ENCODE measurements at regions not wholly inside any gene's neighbourhood (a gene's known extent, or its start where the extent isn't known, plus 50 kb on each side); places are given as distances from the start of the nearest gene placed in this dataset.

- no peaks in the 10 kb centered on the region for H3K9me3 ChIP-seq (ENCODE audit: control insufficient read depth, insufficient read depth, low read length)
- no peaks in the 10 kb centered on the region for H3K27me3 ChIP-seq (ENCODE audit: control insufficient read depth, insufficient read depth, low read length)
- no peaks in the 10 kb centered on the region for H3K36me3 ChIP-seq (ENCODE audit: control insufficient read depth, insufficient read depth, low read length)
- no peaks in the 10 kb centered on the region for H3K4me1 ChIP-seq (ENCODE audit: control insufficient read depth, insufficient read depth, low read length)
- H3K9ac ChIP-seq (ENCODE audit: low read depth, low read length), result no peak overlapping the region
- no peak overlapping the region for H3K4me3 ChIP-seq (ENCODE audit: low read depth, low read length)
Observed at GRCh38 chr2:57937456-57937855, 109.2 kb upstream of the VRK2 start.

- H3K4me3 ChIP-seq (ENCODE audit: low read depth, low read length), result no peak overlapping the region
- no peaks in the 10 kb centered on the region for H3K27me3 ChIP-seq (ENCODE audit: control insufficient read depth, insufficient read depth, low read length)
- no peak overlapping the region for H3K9ac ChIP-seq (ENCODE audit: low read depth, low read length)
- H3K4me1 ChIP-seq (ENCODE audit: control insufficient read depth, insufficient read depth, low read length), result no peaks in the 10 kb centered on the region
- H3K36me3 ChIP-seq (ENCODE audit: control insufficient read depth, insufficient read depth, low read length), result no peaks in the 10 kb centered on the region
- no peaks in the 10 kb centered on the region for H3K9me3 ChIP-seq (ENCODE audit: control insufficient read depth, insufficient read depth, low read length)
Observed at GRCh38 chr2:57941816-57942215, 104.8 kb upstream of the VRK2 start.

- Histone ChIP-seq H3K4me1 (ENCODE audit: control insufficient read depth, insufficient read depth, low read length) (no peaks in the 10 kb centered on the region), H3K9ac (ENCODE audit: low read depth, low read length) (no peak overlapping the region), H3K9me3 (ENCODE audit: control insufficient read depth, insufficient read depth, low read length) (no peaks in the 10 kb centered on the region), H3K27me3 (ENCODE audit: control insufficient read depth, insufficient read depth, low read length) (no peaks in the 10 kb centered on the region), H3K36me3 (ENCODE audit: control insufficient read depth, insufficient read depth, low read length) (no peaks in the 10 kb centered on the region), H3K4me3 (ENCODE audit: low read depth, low read length) (no peak overlapping the region)
Observed at GRCh38 chr2:57943315-57943714, 103.3 kb upstream of the VRK2 start.

GRCh38 chr2:57947398-57947797, 99.2 kb upstream of the VRK2 start:
- Histone ChIP-seq H3K36me3 (ENCODE audit: control insufficient read depth, insufficient read depth, low read length) (no peaks in the 10 kb centered on the region), H3K4me1 (ENCODE audit: control insufficient read depth, insufficient read depth, low read length) (no peaks in the 10 kb centered on the region), H3K27me3 (ENCODE audit: control insufficient read depth, insufficient read depth, low read length) (no peaks in the 10 kb centered on the region), H3K4me3 (ENCODE audit: low read depth, low read length) (no peak overlapping the region), H3K9ac (ENCODE audit: low read depth, low read length) (no peak overlapping the region), H3K9me3 (ENCODE audit: control insufficient read depth, insufficient read depth, low read length) (no peaks in the 10 kb centered on the region)

- no peaks in the 10 kb centered on the region for H3K36me3 ChIP-seq (ENCODE audit: control insufficient read depth, insufficient read depth, low read length)
- no peaks in the 10 kb centered on the region for H3K4me1 ChIP-seq (ENCODE audit: control insufficient read depth, insufficient read depth, low read length)
- no peaks in the 10 kb centered on the region for H3K27me3 ChIP-seq (ENCODE audit: control insufficient read depth, insufficient read depth, low read length)
- H3K9ac ChIP-seq (ENCODE audit: low read depth, low read length), result no peak overlapping the region
- H3K4me3 ChIP-seq (ENCODE audit: low read depth, low read length), result no peak overlapping the region
- no peaks in the 10 kb centered on the region for H3K9me3 ChIP-seq (ENCODE audit: control insufficient read depth, insufficient read depth, low read length)
Observed at GRCh38 chr2:57954020-57954419, 92.6 kb upstream of the VRK2 start.

GRCh38 chr2:57957238-57957637, 89.4 kb upstream of the VRK2 start:
- H3K4me1 ChIP-seq (ENCODE audit: control insufficient read depth, insufficient read depth, low read length), result no peaks in the 10 kb centered on the region
- H3K9ac ChIP-seq (ENCODE audit: low read depth, low read length), result no peak overlapping the region
- H3K4me3 ChIP-seq (ENCODE audit: low read depth, low read length), result no peak overlapping the region
- H3K36me3 ChIP-seq (ENCODE audit: control insufficient read depth, insufficient read depth, low read length), result no peaks in the 10 kb centered on the region
- H3K9me3 ChIP-seq (ENCODE audit: control insufficient read depth, insufficient read depth, low read length), result no peaks in the 10 kb centered on the region
- no peaks in the 10 kb centered on the region for H3K27me3 ChIP-seq (ENCODE audit: control insufficient read depth, insufficient read depth, low read length)

GRCh38 chr2:57959390-57959789, 87.2 kb upstream of the VRK2 start:
- Histone ChIP-seq H3K36me3 (ENCODE audit: control insufficient read depth, insufficient read depth, low read length) (no peaks in the 10 kb centered on the region), H3K9me3 (ENCODE audit: control insufficient read depth, insufficient read depth, low read length) (no peaks in the 10 kb centered on the region), H3K4me3 (ENCODE audit: low read depth, low read length) (no peak overlapping the region), H3K27me3 (ENCODE audit: control insufficient read depth, insufficient read depth, low read length) (no peaks in the 10 kb centered on the region), H3K4me1 (ENCODE audit: control insufficient read depth, insufficient read depth, low read length) (no peaks in the 10 kb centered on the region), H3K9ac (ENCODE audit: low read depth, low read length) (no peak overlapping the region)

GRCh38 chr2:57962861-57963260, 83.7 kb upstream of the VRK2 start:
- Histone ChIP-seq H3K4me1 (ENCODE audit: control insufficient read depth, insufficient read depth, low read length) (peaks cover 4% of the 10 kb centered on the region), H3K9ac (ENCODE audit: low read depth, low read length) (no peak overlapping the region), H3K36me3 (ENCODE audit: control insufficient read depth, insufficient read depth, low read length) (no peaks in the 10 kb centered on the region), H3K9me3 (ENCODE audit: control insufficient read depth, insufficient read depth, low read length) (no peaks in the 10 kb centered on the region), H3K27me3 (ENCODE audit: control insufficient read depth, insufficient read depth, low read length) (no peaks in the 10 kb centered on the region), H3K4me3 (ENCODE audit: low read depth, low read length) (no peak overlapping the region)

- no peaks in the 10 kb centered on the region for H3K9me3 ChIP-seq (ENCODE audit: control insufficient read depth, insufficient read depth, low read length)
- peaks cover 4% of the 10 kb centered on the region for H3K4me1 ChIP-seq (ENCODE audit: control insufficient read depth, insufficient read depth, low read length)
- H3K4me3 ChIP-seq (ENCODE audit: low read depth, low read length), result no peak overlapping the region
- H3K36me3 ChIP-seq (ENCODE audit: control insufficient read depth, insufficient read depth, low read length), result no peaks in the 10 kb centered on the region
- H3K27me3 ChIP-seq (ENCODE audit: control insufficient read depth, insufficient read depth, low read length), result no peaks in the 10 kb centered on the region
- no peak overlapping the region for H3K9ac ChIP-seq (ENCODE audit: low read depth, low read length)
Observed at GRCh38 chr2:57965219-57965618, 81.4 kb upstream of the VRK2 start.

GRCh38 chr2:57965961-57966360, 80.6 kb upstream of the VRK2 start:
- Histone ChIP-seq H3K36me3 (ENCODE audit: control insufficient read depth, insufficient read depth, low read length) (no peaks in the 10 kb centered on the region), H3K4me3 (ENCODE audit: low read depth, low read length) (no peak overlapping the region), H3K9ac (ENCODE audit: low read depth, low read length) (no peak overlapping the region), H3K9me3 (ENCODE audit: control insufficient read depth, insufficient read depth, low read length) (no peaks in the 10 kb centered on the region), H3K4me1 (ENCODE audit: control insufficient read depth, insufficient read depth, low read length) (peaks cover 4% of the 10 kb centered on the region), H3K27me3 (ENCODE audit: control insufficient read depth, insufficient read depth, low read length) (no peaks in the 10 kb centered on the region)

GRCh38 chr2:57973621-57974186, 72.9 kb upstream of the VRK2 start:
- H3K4me3 ChIP-seq (ENCODE audit: low read depth, low read length), result no peak overlapping the region
- no peaks in the 10 kb centered on the region for H3K4me1 ChIP-seq (ENCODE audit: control insufficient read depth, insufficient read depth, low read length)

GRCh38 chr2:57979158-57979557, 67.4 kb upstream of the VRK2 start:
- Histone ChIP-seq H3K9me3 (ENCODE audit: control insufficient read depth, insufficient read depth, low read length) (no peaks in the 10 kb centered on the region), H3K4me3 (ENCODE audit: low read depth, low read length) (no peak overlapping the region), H3K27me3 (ENCODE audit: control insufficient read depth, insufficient read depth, low read length) (no peaks in the 10 kb centered on the region), H3K4me1 (ENCODE audit: control insufficient read depth, insufficient read depth, low read length) (peaks cover 2% of the 10 kb centered on the region), H3K9ac (ENCODE audit: low read depth, low read length) (no peak overlapping the region), H3K36me3 (ENCODE audit: control insufficient read depth, insufficient read depth, low read length) (no peaks in the 10 kb centered on the region)

More at GRCh38 chr2:57973621-57974186, 72.9 kb upstream of the VRK2 start:
- Histone ChIP-seq H3K9ac (ENCODE audit: low read depth, low read length) (no peak overlapping the region), H3K36me3 (ENCODE audit: control insufficient read depth, insufficient read depth, low read length) (no peaks in the 10 kb centered on the region), H3K9me3 (ENCODE audit: control insufficient read depth, insufficient read depth, low read length) (no peaks in the 10 kb centered on the region), H3K27me3 (ENCODE audit: control insufficient read depth, insufficient read depth, low read length) (no peaks in the 10 kb centered on the region)
